ENCODE measurements at regions not wholly inside any gene's neighbourhood (a gene's known extent, or its start where the extent isn't known, plus 50 kb on each side); places are given as distances from the start of the nearest gene placed in this dataset.

- no peak for TF ChIP-seq CTCF (IDR thresholded peaks at IDR 0.05)
- TF ChIP-seq POLR2A (IDR thresholded peaks at IDR 0.05) = no peak
Observed at GRCh38 chr16:8403978-8404749, 186.1 kb downstream of the TMEM114 start.

Measured in ovary (tissue), 3 donors.